ENCODE measurements at regions not wholly inside any gene's neighbourhood (a gene's known extent, or its start where the extent isn't known, plus 50 kb on each side); places are given as distances from the start of the nearest gene placed in this dataset.
"Not testable (repeated sequence)": the region's sequence is repeated elsewhere in the genome, so short reads cannot be mapped to it uniquely, and the experiment has no call there.

- DNase-seq (ENCODE audit: low read depth in 2 of 2), result no peak
These were observed 286.4 kb upstream of the MMADHC start for GRCh38 chr2:149873936-149874335.

- no peak for DNase-seq (ENCODE audit: low read depth in 2 of 2)
These were observed 285.1 kb upstream of the MMADHC start for GRCh38 chr2:149872638-149873150.

- no peak for DNase-seq (ENCODE audit: low read depth in 2 of 2)
These were observed 284.5 kb upstream of the MMADHC start for GRCh38 chr2:149872041-149872440.

- no peak for DNase-seq (ENCODE audit: low read depth in 2 of 2)
These were observed 283.7 kb upstream of the MMADHC start for GRCh38 chr2:149871091-149871885.

GRCh38 chr2:149863227-149863626 is 275.7 kb upstream of the MMADHC start:
- no peak for DNase-seq (ENCODE audit: low read depth in 2 of 2)

GRCh38 chr2:149861034-149861433 is 273.5 kb upstream of the MMADHC start:
- DNase-seq (ENCODE audit: low read depth in 2 of 2), result no peak

- DNase-seq (ENCODE audit: low read depth in 2 of 2), result peak in 1 of 2 donors; percentile 44
These were observed 272.8 kb upstream of the MMADHC start for GRCh38 chr2:149860276-149860921.

GRCh38 chr2:149858901-149859634 is 271.5 kb upstream of the MMADHC start:
- peak in 1 of 2 donors; percentile 49 for DNase-seq (ENCODE audit: low read depth in 2 of 2)

- DNase-seq (ENCODE audit: low read depth in 2 of 2), result no peak
These were observed 270.6 kb upstream of the MMADHC start for GRCh38 chr2:149858216-149858615.

- DNase-seq (ENCODE audit: low read depth in 2 of 2), result peak in 1 of 2 donors; percentile 44
These were observed 269.8 kb upstream of the MMADHC start for GRCh38 chr2:149857344-149857743.

GRCh38 chr2:149855859-149856258 is 268.3 kb upstream of the MMADHC start:
- DNase-seq (ENCODE audit: low read depth in 2 of 2), result not testable (repeated sequence)

GRCh38 chr2:149849591-149849990 is 262.0 kb upstream of the MMADHC start:
- DNase-seq (ENCODE audit: low read depth in 2 of 2), result no peak

GRCh38 chr2:149849136-149849535 is 261.6 kb upstream of the MMADHC start:
- no peak for DNase-seq (ENCODE audit: low read depth in 2 of 2)

GRCh38 chr2:149841396-149841795 is 253.8 kb upstream of the MMADHC start:
- no peak for DNase-seq (ENCODE audit: low read depth in 2 of 2)

- DNase-seq (ENCODE audit: low read depth in 2 of 2), result no peak
These were observed 244.7 kb upstream of the MMADHC start for GRCh38 chr2:149832324-149832723.

GRCh38 chr2:149828520-149829210 is 241.1 kb upstream of the MMADHC start:
- no peak for DNase-seq (ENCODE audit: low read depth in 2 of 2)

- peak in 1 of 2 donors; percentile 60 for DNase-seq (ENCODE audit: low read depth in 2 of 2)
These were observed 240.1 kb upstream of the MMADHC start for GRCh38 chr2:149827585-149828126.

- peak; percentile 1 to 55 for DNase-seq (ENCODE audit: low read depth in 2 of 2)
These were observed 239.0 kb upstream of the MMADHC start for GRCh38 chr2:149826471-149827125.

GRCh38 chr2:149825473-149825872 is 237.9 kb upstream of the MMADHC start:
- no peak for DNase-seq (ENCODE audit: low read depth in 2 of 2)

- DNase-seq (ENCODE audit: low read depth in 2 of 2), result no peak
These were observed 236.6 kb upstream of the MMADHC start for GRCh38 chr2:149824136-149824535.
